Subcutaneous abdominal adipose tissue (tissue), 5 donors: ENCODE measurements at regions not wholly inside any gene's neighbourhood (a gene's known extent, or its start where the extent isn't known, plus 50 kb on each side); places are given as distances from the start of the nearest gene placed in this dataset.
A peak's percentile ranks its signal among the peaks of the same experiment; 100 is the strongest.

Source experiments
- H3K27ac ChIP-seq: one replicate; pipeline ENCODE4 v1.7.0; 2013; ENCODE audit warnings: low read depth, mild to moderate bottlenecking, inconsistent platforms, low read length, moderate library complexity
- H3K27me3 ChIP-seq, 5 donors: one replicate each; pipeline ENCODE4 v1.7.0; 2013; ENCODE audit warnings: low read length in 5 of 5, inconsistent platforms in 1 of 5; ENCODE audit not compliant: control insufficient read depth in 5 of 5, insufficient read depth in 4 of 5
- H3K36me3 ChIP-seq, 5 donors: one replicate each; pipeline ENCODE4 v1.7.0; 2013; ENCODE audit warnings: low read length in 5 of 5; ENCODE audit not compliant: control insufficient read depth in 5 of 5, insufficient read depth in 5 of 5
- H3K4me1 ChIP-seq, 5 donors: one replicate each; pipeline ENCODE4 v1.7.0; 2013; ENCODE audit warnings: low read length in 5 of 5, mild to moderate bottlenecking in 3 of 5, moderate library complexity in 1 of 5; ENCODE audit not compliant: control insufficient read depth in 5 of 5, insufficient read depth in 5 of 5
- H3K4me3 ChIP-seq, 5 donors: one replicate each; pipeline ENCODE4 v1.7.0; 2013; ENCODE audit warnings: low read length in 5 of 5, low read depth in 1 of 5
- H3K9ac ChIP-seq, 5 donors: one replicate each; pipeline ENCODE4 v1.7.0; 2013; ENCODE audit warnings: low read length in 5 of 5, mild to moderate bottlenecking in 4 of 5, moderate library complexity in 3 of 5
- H3K9me3 ChIP-seq, 5 donors: one replicate each; pipeline ENCODE4 v1.7.0; 2013; ENCODE audit warnings: low read length in 5 of 5; ENCODE audit not compliant: control insufficient read depth in 5 of 5
- donor health status: healthy.
- donor health status: healthy.
- donor health status: healthy.
- donor health status: healthy.
- donor health status: healthy.

GRCh38 chr11:23585416-23586104 is 725.3 kb upstream of the CCDC179 start:
- peaks cover 0 to 12% (median 4%) of the 10 kb centered on the region in 5 donors for H3K4me1 ChIP-seq
- H3K4me3 ChIP-seq = no peak overlapping the region
- peak overlapping the region; percentile 19 for H3K27ac ChIP-seq
- no peaks in the 10 kb centered on the region for H3K9me3 ChIP-seq
- H3K27me3 ChIP-seq = no peaks in the 10 kb centered on the region
- no peak overlapping the region for H3K9ac ChIP-seq
- no peaks in the 10 kb centered on the region for H3K36me3 ChIP-seq

- H3K27me3 ChIP-seq = no peaks in the 10 kb centered on the region
- H3K27ac ChIP-seq = peak overlapping the region; percentile 19
- peaks cover 0 to 12% (median 4%) of the 10 kb centered on the region in 5 donors for H3K4me1 ChIP-seq
- no peak overlapping the region for H3K4me3 ChIP-seq
- H3K36me3 ChIP-seq = no peaks in the 10 kb centered on the region
- no peaks in the 10 kb centered on the region for H3K9me3 ChIP-seq
- H3K9ac ChIP-seq = no peak overlapping the region
These were observed 725.9 kb upstream of the CCDC179 start for GRCh38 chr11:23586173-23586572.

GRCh38 chr11:23590596-23591308 is 730.5 kb upstream of the CCDC179 start:
- Histone ChIP-seq H3K27ac (no peak overlapping the region), H3K9ac (no peak overlapping the region), H3K4me3 (no peak overlapping the region), H3K9me3 (no peaks in the 10 kb centered on the region), H3K27me3 (no peaks in the 10 kb centered on the region), H3K4me1 (peaks cover 0 to 8% (median 2%) of the 10 kb centered on the region in 5 donors), H3K36me3 (no peaks in the 10 kb centered on the region)

- Histone ChIP-seq H3K27me3 (no peaks in the 10 kb centered on the region), H3K27ac (no peak overlapping the region), H3K9ac (no peak overlapping the region), H3K36me3 (no peaks in the 10 kb centered on the region), H3K9me3 (no peaks in the 10 kb centered on the region), H3K4me1 (no peaks in the 10 kb centered on the region), H3K4me3 (no peak overlapping the region)
These were observed 734.5 kb upstream of the CCDC179 start for GRCh38 chr11:23594755-23595154.

GRCh38 chr11:23604966-23605365 is 744.7 kb upstream of the CCDC179 start:
- H3K27me3 ChIP-seq = no peaks in the 10 kb centered on the region
- no peak overlapping the region for H3K9ac ChIP-seq
- H3K4me1 ChIP-seq = no peaks in the 10 kb centered on the region
- H3K4me3 ChIP-seq = no peak overlapping the region
- no peak overlapping the region for H3K27ac ChIP-seq
- H3K36me3 ChIP-seq = no peaks in the 10 kb centered on the region
- H3K9me3 ChIP-seq = no peaks in the 10 kb centered on the region

- Histone ChIP-seq H3K4me1 (no peaks in the 10 kb centered on the region), H3K36me3 (no peaks in the 10 kb centered on the region), H3K27ac (no peak overlapping the region), H3K9ac (no peak overlapping the region), H3K4me3 (no peak overlapping the region), H3K27me3 (no peaks in the 10 kb centered on the region), H3K9me3 (no peaks in the 10 kb centered on the region)
These were observed 745.9 kb upstream of the CCDC179 start for GRCh38 chr11:23606191-23606590.

GRCh38 chr11:23611726-23612125 is 751.5 kb upstream of the CCDC179 start:
- H3K4me1 ChIP-seq = no peaks in the 10 kb centered on the region
- no peak overlapping the region for H3K4me3 ChIP-seq
- H3K27me3 ChIP-seq = no peaks in the 10 kb centered on the region
- no peak overlapping the region for H3K27ac ChIP-seq
- no peaks in the 10 kb centered on the region for H3K9me3 ChIP-seq
- H3K36me3 ChIP-seq = no peaks in the 10 kb centered on the region
- no peak overlapping the region for H3K9ac ChIP-seq

GRCh38 chr11:23620617-23621016 is 760.3 kb upstream of the CCDC179 start:
- Histone ChIP-seq H3K4me3 (no peak overlapping the region), H3K9me3 (no peaks in the 10 kb centered on the region), H3K36me3 (no peaks in the 10 kb centered on the region), H3K4me1 (no peaks in the 10 kb centered on the region), H3K9ac (no peak overlapping the region), H3K27me3 (no peaks in the 10 kb centered on the region), H3K27ac (no peak overlapping the region)

GRCh38 chr11:23632293-23632692 is 772.0 kb upstream of the CCDC179 start:
- H3K4me1 ChIP-seq = no peaks in the 10 kb centered on the region
- peaks cover 0 to 3% (median 2%) of the 10 kb centered on the region in 5 donors for H3K9me3 ChIP-seq
- no peaks in the 10 kb centered on the region for H3K27me3 ChIP-seq
- H3K27ac ChIP-seq = no peak overlapping the region
- no peaks in the 10 kb centered on the region for H3K36me3 ChIP-seq
- H3K9ac ChIP-seq = no peak overlapping the region
- H3K4me3 ChIP-seq = no peak overlapping the region

GRCh38 chr11:23644443-23644842 is 784.2 kb upstream of the CCDC179 start:
- Histone ChIP-seq H3K9me3 (peaks cover 0 to 3% (median 0%) of the 10 kb centered on the region in 5 donors), H3K4me3 (no peak overlapping the region), H3K27me3 (no peaks in the 10 kb centered on the region), H3K9ac (no peak overlapping the region), H3K27ac (no peak overlapping the region), H3K4me1 (no peaks in the 10 kb centered on the region), H3K36me3 (no peaks in the 10 kb centered on the region)
